H54 (cell line): ENCODE measurements at regions not wholly inside any gene's neighbourhood (a gene's known extent, or its start where the extent isn't known, plus 50 kb on each side); places are given as distances from the start of the nearest gene placed in this dataset.
"Not testable (repeated sequence)": the region's sequence is repeated elsewhere in the genome, so short reads cannot be mapped to it uniquely, and the experiment has no call there.

Experiments
- DNase-seq: peaks from one replicate; pipeline ENCODE4 v3.0.0; 2011; ENCODE audit warnings: low spot score, mixed read lengths; ENCODE audit not compliant: insufficient read length
- FAIRE-seq: peaks from 3 replicates; lab custom pipeline; 2011; peaks lifted over from hg19 to GRCh38; lab: Jason Lieb, UNC
- POLR2A ChIP-seq: IDR thresholded peaks from 2 replicates; pipeline ENCODE4 v1.6.1; 2011; ENCODE audit warnings: low read depth, mild to moderate bottlenecking, low read length

- FAIRE-seq (no peak), DNase-seq (no peak)
- TF ChIP-seq POLR2A, result no peak
These were observed 197.6 kb downstream of the LIPI start for GRCh38 chr21:14013056-14013603.

GRCh38 chr21:14012409-14012808 is 198.3 kb downstream of the LIPI start:
- FAIRE-seq (no peak), DNase-seq (no peak)
- TF ChIP-seq POLR2A, result no peak

GRCh38 chr21:14011751-14012150 is 199.0 kb downstream of the LIPI start:
- not testable (repeated sequence) for FAIRE-seq, DNase-seq

GRCh38 chr21:14011149-14011548 is 199.6 kb downstream of the LIPI start:
- FAIRE-seq, DNase-seq: not testable (repeated sequence)

- FAIRE-seq (no peak), DNase-seq (no peak)
- no peak for TF ChIP-seq POLR2A
These were observed 200.0 kb downstream of the LIPI start for GRCh38 chr21:14010729-14011128.

- DNase-seq, FAIRE-seq: not testable (repeated sequence)
These were observed 200.8 kb downstream of the LIPI start for GRCh38 chr21:14009990-14010389.

- not testable (repeated sequence) for FAIRE-seq, DNase-seq
These were observed 201.3 kb downstream of the LIPI start for GRCh38 chr21:14009238-14009981.

GRCh38 chr21:14008436-14008835 is 202.3 kb downstream of the LIPI start:
- DNase-seq, FAIRE-seq: not testable (repeated sequence)

GRCh38 chr21:14008006-14008405 is 202.7 kb downstream of the LIPI start:
- not testable (repeated sequence) for DNase-seq, FAIRE-seq

GRCh38 chr21:14006144-14006543 is 204.6 kb downstream of the LIPI start:
- not testable (repeated sequence) for DNase-seq, FAIRE-seq

GRCh38 chr21:13986996-13987958 is 223.5 kb downstream of the LIPI start:
- not testable (repeated sequence) for DNase-seq, FAIRE-seq

- not testable (repeated sequence) for DNase-seq
- FAIRE-seq, result peak; percentile 15
These were observed 224.6 kb downstream of the LIPI start for GRCh38 chr21:13985865-13986863.

- FAIRE-seq, DNase-seq: not testable (repeated sequence)
These were observed 225.5 kb downstream of the LIPI start for GRCh38 chr21:13985137-13985864.

GRCh38 chr21:13984728-13985127 is 226.0 kb downstream of the LIPI start:
- DNase-seq, FAIRE-seq: not testable (repeated sequence)

- not testable (repeated sequence) for FAIRE-seq, DNase-seq
These were observed 229.3 kb downstream of the LIPI start for GRCh38 chr21:13981176-13982087.

GRCh38 chr21:13980115-13980662 is 230.6 kb downstream of the LIPI start:
- DNase-seq, FAIRE-seq: not testable (repeated sequence)

GRCh38 chr21:13979608-13980007 is 231.1 kb downstream of the LIPI start:
- not testable (repeated sequence) for FAIRE-seq, DNase-seq
